OCI-LY1 (cell line): ENCODE measurements at regions not wholly inside any gene's neighbourhood (a gene's known extent, or its start where the extent isn't known, plus 50 kb on each side); places are given as distances from the start of the nearest gene placed in this dataset.
"Not testable (repeated sequence)": the region's sequence is repeated elsewhere in the genome, so short reads cannot be mapped to it uniquely, and the experiment has no call there.

Experiments used
- H2AFZ ChIP-seq: fragments of 200-600 bp; sonication (generic), shearing (Covaris generic); 2 replicates; pipeline ENCODE4 v1.6.0; 2014; ENCODE audit warnings: antibody characterized with exemption, mild to moderate bottlenecking, low read length
- H3F3A ChIP-seq: fragments of 200-600 bp; sonication (generic), shearing (Covaris generic); 2 replicates; pipeline ENCODE4 v1.6.0; 2014; ENCODE audit warnings: mild to moderate bottlenecking, antibody characterized with exemption, low read length, moderate library complexity; ENCODE audit not compliant: insufficient read depth
- H3K27ac ChIP-seq: fragments of 200-600 bp; sonication (generic); 2 replicates; pipeline ENCODE4 v1.5.1; 2014; ENCODE audit warnings: low read length, mixed run types, mild to moderate bottlenecking, low read depth; ENCODE audit not compliant: poor library complexity, severe bottlenecking
- H3K27me3 ChIP-seq: fragments of 200-600 bp; sonication (generic); 2 replicates; pipeline ENCODE4 v1.6.0; 2014; ENCODE audit warnings: antibody characterized with exemption, mild to moderate bottlenecking, low read length, moderate library complexity; ENCODE audit not compliant: insufficient read depth
- H3K36me3 ChIP-seq: fragments of 200-600 bp; sonication (generic); 2 replicates; pipeline ENCODE4 v1.6.1; 2014; ENCODE audit warnings: mild to moderate bottlenecking, antibody characterized with exemption, low read length, moderate library complexity, mixed read lengths; ENCODE audit not compliant: insufficient read depth
- H3K4me1 ChIP-seq: fragments of 200-600 bp; sonication (generic); 2 replicates; pipeline ENCODE4 v1.5.1; 2014; ENCODE audit warnings: mild to moderate bottlenecking, low read length, moderate library complexity; ENCODE audit not compliant: insufficient read depth, severe bottlenecking
- H3K4me2 ChIP-seq: fragments of 200-600 bp; sonication (generic), shearing (Covaris generic); 2 replicates; pipeline ENCODE4 v1.6.1; 2014; ENCODE audit warnings: low read length
- H3K4me3 ChIP-seq: fragments of 200-600 bp; sonication (generic); 2 replicates; pipeline ENCODE4 v1.5.1; 2014; ENCODE audit warnings: low read length, low read depth, mild to moderate bottlenecking, mixed read lengths; ENCODE audit not compliant: poor library complexity, severe bottlenecking
- H3K79me2 ChIP-seq: fragments of 200-600 bp; shearing (Covaris generic); 2 replicates; pipeline ENCODE4 v1.6.1; 2016; ENCODE audit warnings: mixed run types, low read length, mixed read lengths; ENCODE audit not compliant: insufficient read depth
- H3K9ac ChIP-seq: fragments of 200-600 bp; sonication (generic), shearing (Covaris generic); 2 replicates; pipeline ENCODE4 v1.6.1; 2014; ENCODE audit warnings: mild to moderate bottlenecking, low read length, mixed read lengths
- H3K9me2 ChIP-seq: fragments of 200-600 bp; sonication (generic), shearing (Covaris generic); 2 replicates; pipeline ENCODE4 v1.6.1; 2014; ENCODE audit warnings: low read depth, mild to moderate bottlenecking, low read length, mixed read lengths
- H3K9me3 ChIP-seq: fragments of 200-600 bp; shearing (Covaris generic); 2 replicates; pipeline ENCODE4 v1.6.1; 2014; ENCODE audit warnings: low read length, mixed read lengths
- H4K20me1 ChIP-seq: fragments of 200-600 bp; sonication (generic), shearing (Covaris generic); 2 replicates; pipeline ENCODE4 v1.6.0; 2016; ENCODE audit warnings: mild to moderate bottlenecking, low read length; ENCODE audit not compliant: insufficient read depth
- EZH2 ChIP-seq: fragments of 200-600 bp; sonication (generic), shearing (Covaris generic); IDR thresholded peaks from 2 replicates; pipeline ENCODE4 v1.8.0; 2017; ENCODE audit warnings: borderline replicate concordance, mixed run types, mild to moderate bottlenecking, antibody characterized with exemption, low read length, moderate library complexity, mixed read lengths
- TF ChIP-seq, protein P1 (sequence below): fragments of 200-600 bp; sonication (generic), shearing (Covaris generic); IDR thresholded peaks from 2 replicates; pipeline ENCODE4 v1.5.1; 2017; ENCODE audit warnings: mild to moderate bottlenecking, antibody characterized with exemption, low read length, moderate library complexity, mixed read lengths

DNA sequence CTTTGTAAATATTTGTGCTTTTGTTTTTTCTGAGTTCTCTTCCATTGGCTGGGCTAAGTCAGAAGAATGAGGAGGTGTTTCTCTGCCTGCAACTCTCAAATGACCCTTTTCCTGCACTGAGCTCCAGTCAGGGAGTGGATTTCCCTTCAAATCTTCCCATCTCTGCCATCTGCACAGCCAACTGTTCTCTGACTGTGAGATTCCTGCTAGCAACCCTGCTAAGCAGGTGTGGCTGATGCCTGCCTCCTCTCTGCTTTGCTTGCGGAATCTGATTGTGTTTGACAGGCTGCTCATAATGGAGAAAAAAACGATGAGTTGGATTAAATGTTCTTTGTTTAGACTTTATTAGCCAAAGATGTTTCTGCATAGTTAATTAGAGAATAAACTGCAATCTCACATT is 519.8 kb downstream of the TMEM114 start:
- H4K20me1 ChIP-seq, result no peaks in the 10 kb centered on the region
- H3K27ac ChIP-seq, result no peak overlapping the region
- TF ChIP-seq EZH2, result no peak
- TF ChIP-seq, protein P1, sequence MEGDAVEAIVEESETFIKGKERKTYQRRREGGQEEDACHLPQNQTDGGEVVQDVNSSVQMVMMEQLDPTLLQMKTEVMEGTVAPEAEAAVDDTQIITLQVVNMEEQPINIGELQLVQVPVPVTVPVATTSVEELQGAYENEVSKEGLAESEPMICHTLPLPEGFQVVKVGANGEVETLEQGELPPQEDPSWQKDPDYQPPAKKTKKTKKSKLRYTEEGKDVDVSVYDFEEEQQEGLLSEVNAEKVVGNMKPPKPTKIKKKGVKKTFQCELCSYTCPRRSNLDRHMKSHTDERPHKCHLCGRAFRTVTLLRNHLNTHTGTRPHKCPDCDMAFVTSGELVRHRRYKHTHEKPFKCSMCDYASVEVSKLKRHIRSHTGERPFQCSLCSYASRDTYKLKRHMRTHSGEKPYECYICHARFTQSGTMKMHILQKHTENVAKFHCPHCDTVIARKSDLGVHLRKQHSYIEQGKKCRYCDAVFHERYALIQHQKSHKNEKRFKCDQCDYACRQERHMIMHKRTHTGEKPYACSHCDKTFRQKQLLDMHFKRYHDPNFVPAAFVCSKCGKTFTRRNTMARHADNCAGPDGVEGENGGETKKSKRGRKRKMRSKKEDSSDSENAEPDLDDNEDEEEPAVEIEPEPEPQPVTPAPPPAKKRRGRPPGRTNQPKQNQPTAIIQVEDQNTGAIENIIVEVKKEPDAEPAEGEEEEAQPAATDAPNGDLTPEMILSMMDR, result no peak
- H3K4me3 ChIP-seq, result no peak overlapping the region
- no peaks in the 10 kb centered on the region for H3K36me3 ChIP-seq
- no peaks in the 10 kb centered on the region for H3K79me2 ChIP-seq
- H3K9me3 ChIP-seq, result no peaks in the 10 kb centered on the region
- H2AFZ ChIP-seq, result no peak overlapping the region
- H3F3A ChIP-seq, result no peaks in the 10 kb centered on the region
- H3K4me1 ChIP-seq, result no peaks in the 10 kb centered on the region
- no peaks in the 10 kb centered on the region for H3K9me2 ChIP-seq
- no peak overlapping the region for H3K4me2 ChIP-seq
- H3K9ac ChIP-seq, result no peak overlapping the region
- no peaks in the 10 kb centered on the region for H3K27me3 ChIP-seq

DNA sequence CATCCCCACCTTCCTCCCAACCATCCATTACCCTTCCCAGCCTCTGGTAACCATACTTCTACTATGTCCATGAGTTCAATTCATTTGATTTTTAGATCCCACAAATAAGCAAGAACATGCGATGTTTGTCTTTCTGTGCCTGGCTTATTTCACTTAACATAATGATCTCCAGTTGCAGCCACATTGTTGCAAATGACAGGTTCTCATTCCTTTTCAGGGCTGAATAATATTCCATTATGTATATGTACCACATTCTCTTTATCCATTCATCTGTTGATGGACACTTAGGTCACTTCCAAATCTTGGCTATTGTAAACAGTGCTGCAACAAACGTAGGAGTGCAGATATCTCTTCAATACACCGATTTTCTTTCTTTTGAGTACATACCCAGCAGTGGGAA is 522.1 kb downstream of the TMEM114 start:
- not testable (repeated sequence) for H3K27me3 ChIP-seq, H3K36me3 ChIP-seq, H3K4me2 ChIP-seq, H3K9ac ChIP-seq, H3F3A ChIP-seq, H3K4me1 ChIP-seq, H4K20me1 ChIP-seq, H3K4me3 ChIP-seq, H3K27ac ChIP-seq, H3K9me2 ChIP-seq, H3K79me2 ChIP-seq, H2AFZ ChIP-seq, H3K9me3 ChIP-seq

DNA sequence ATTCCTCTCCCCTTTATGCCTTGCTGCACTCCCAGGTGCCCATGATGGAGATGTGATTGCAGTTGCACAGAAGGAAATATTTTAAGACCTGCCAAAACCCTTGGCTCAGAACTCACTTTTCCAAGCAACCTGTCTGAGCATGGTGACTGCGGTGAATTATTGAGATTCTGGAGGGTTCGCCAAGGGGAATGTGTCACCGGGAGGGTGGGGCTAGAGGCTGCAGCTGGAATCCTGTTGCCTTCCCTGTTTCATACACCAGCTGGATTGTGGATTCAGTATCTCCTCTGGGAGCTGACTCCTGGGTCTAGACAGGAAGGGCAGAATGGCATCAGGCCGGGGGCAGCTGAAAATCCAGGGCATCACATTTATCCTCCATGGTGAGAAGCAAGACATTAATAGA is 527.2 kb downstream of the TMEM114 start:
- Histone ChIP-seq H4K20me1 (no peaks in the 10 kb centered on the region), H2AFZ (no peak overlapping the region), H3K9me2 (no peaks in the 10 kb centered on the region), H3F3A (no peaks in the 10 kb centered on the region), H3K4me3 (no peak overlapping the region), H3K4me1 (no peaks in the 10 kb centered on the region), H3K9ac (no peak overlapping the region), H3K36me3 (no peaks in the 10 kb centered on the region), H3K9me3 (no peaks in the 10 kb centered on the region), H3K4me2 (no peak overlapping the region), H3K79me2 (no peaks in the 10 kb centered on the region), H3K27ac (no peak overlapping the region), H3K27me3 (no peaks in the 10 kb centered on the region)
- TF ChIP-seq EZH2, result no peak
- TF ChIP-seq, protein P1, result no peak

DNA sequence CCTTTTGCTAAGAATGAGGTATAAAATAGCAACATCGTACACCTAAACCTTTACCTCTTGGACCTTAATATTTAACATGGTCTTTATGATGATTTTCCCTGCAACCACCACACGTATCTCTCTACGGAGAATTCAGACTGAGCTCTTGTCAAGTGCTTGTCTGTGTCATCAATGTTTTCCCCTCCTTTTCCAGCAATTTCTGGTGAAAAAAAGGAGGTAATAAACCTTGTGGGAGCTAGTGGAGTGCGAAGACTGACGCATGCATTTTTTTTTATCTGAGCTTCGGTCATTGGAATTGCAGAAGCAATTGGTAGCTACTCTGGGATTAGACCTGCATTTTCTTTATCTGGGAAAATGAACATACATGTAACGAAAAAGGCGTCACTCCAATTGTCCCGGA is 527.6 kb downstream of the TMEM114 start:
- Histone ChIP-seq H3K9me2 (no peaks in the 10 kb centered on the region), H3K36me3 (no peaks in the 10 kb centered on the region), H3K79me2 (no peaks in the 10 kb centered on the region), H3K9ac (no peak overlapping the region), H3K27me3 (no peaks in the 10 kb centered on the region), H3F3A (no peaks in the 10 kb centered on the region), H2AFZ (no peak overlapping the region), H3K27ac (no peak overlapping the region), H3K9me3 (no peaks in the 10 kb centered on the region), H3K4me3 (no peak overlapping the region), H3K4me1 (no peaks in the 10 kb centered on the region), H4K20me1 (no peaks in the 10 kb centered on the region), H3K4me2 (no peak overlapping the region)
- TF ChIP-seq, protein P1, result no peak
- TF ChIP-seq EZH2, result no peak
